Panc1 (cell line): ENCODE measurements at regions not wholly inside any gene's neighbourhood (a gene's known extent, or its start where the extent isn't known, plus 50 kb on each side); places are given as distances from the start of the nearest gene placed in this dataset.

Experiments used
- ATAC-seq: fragments of 200-7000 bp; cut with Tn5 transposase; 2 replicates; pipeline ENCODE4 v1.9.1; 2020; ENCODE audit warnings: mild to moderate bottlenecking, moderate library complexity
- BruUV-seq: library from RNA; stranded (reverse); fragments of 400-500 nt; replicated peaks from 2 replicates; lab custom pipeline; 2021; lab: Mats Ljungman, UMichigan
- CTCF ChIA-PET: fragments of 300-600 bp; sonication (Branson Sonifier 250); formaldehyde crosslinking; loops from one replicate; lab custom pipeline; 2022; ENCODE audit warnings: antibody characterized with exemption; lab: Charles Lee
- POLR2A ChIA-PET: fragments of 300-600 bp; sonication (Branson Sonifier 250); formaldehyde crosslinking; loops from one replicate; lab custom pipeline; 2022; ENCODE audit warnings: antibody characterized with exemption; lab: Charles Lee
- DNase-seq: peaks from one replicate; pipeline ENCODE4 v3.0.0-alpha.2; 2010; ENCODE audit warnings: low read depth, low spot score
- H3K27ac ChIP-seq: 2 replicates; pipeline ENCODE4 v1.5.1; 2011; ENCODE audit warnings: mild to moderate bottlenecking, low read length, inconsistent platforms
- H3K27me3 ChIP-seq: fragments of 200-500 bp; sonication (Bioruptor generic); 2 replicates; pipeline ENCODE4 v1.6.0; 2014; ENCODE audit warnings: low read length, inconsistent platforms; ENCODE audit not compliant: control insufficient read depth, insufficient read depth
- H3K36me3 ChIP-seq: fragments of 200-500 bp; sonication (Bioruptor generic); 2 replicates; pipeline ENCODE4 v1.5.1; 2014; ENCODE audit warnings: inconsistent platforms, mild to moderate bottlenecking, low read length, moderate library complexity; ENCODE audit not compliant: control insufficient read depth, insufficient read depth
- H3K4me1 ChIP-seq: 2 replicates; pipeline ENCODE4 v1.5.1; 2011; ENCODE audit warnings: inconsistent platforms, mild to moderate bottlenecking, low read length, moderate library complexity; ENCODE audit not compliant: control insufficient read depth, insufficient read depth
- H3K4me3 ChIP-seq, 2 experiments: 2 replicates each; pipeline ENCODE4 v1.5.1; 2011 to 2012; ENCODE audit warnings: low read depth in 2 of 2, low read length in 2 of 2, mild to moderate bottlenecking in 2 of 2, inconsistent platforms in 1 of 2, moderate library complexity in 1 of 2
- H3K9me3 ChIP-seq: fragments of 200-500 bp; sonication (Bioruptor generic); 2 replicates; pipeline ENCODE4 v1.5.1; 2014; ENCODE audit warnings: low read depth, mild to moderate bottlenecking, inconsistent platforms, low read length, moderate library complexity; ENCODE audit not compliant: control insufficient read depth, insufficient read depth
- POLR2AphosphoS5 ChIP-seq: IDR thresholded peaks from 2 replicates; pipeline ENCODE4 v1.6.1; 2012; ENCODE audit warnings: mild to moderate bottlenecking, low read depth, low read length, moderate library complexity
- REST ChIP-seq, 2 experiments: IDR thresholded peaks; 2 replicates each; pipeline ENCODE4 v1.6.1; 2011 to 2012; ENCODE audit warnings: low read depth in 2 of 2, control low read depth in 1 of 2, low read length in 1 of 2, mild to moderate bottlenecking in 1 of 2, moderate library complexity in 1 of 2; ENCODE audit not compliant: insufficient read depth in 1 of 2
- SIN3A ChIP-seq: IDR thresholded peaks from 2 replicates; pipeline ENCODE4 v1.6.1; 2012; ENCODE audit warnings: low read depth, mild to moderate bottlenecking, low read length, moderate library complexity, borderline replicate concordance; ENCODE audit not compliant: insufficient read depth
- TCF7L2 ChIP-seq: IDR thresholded peaks from 2 replicates; pipeline ENCODE4 v1.6.1; 2011; ENCODE audit warnings: mild to moderate bottlenecking, low read depth, low read length, inconsistent platforms
- in situ Hi-C: cut with HindIII; loops from 2 replicates; pipeline ENCODE4 v1.10.0; 2016; ENCODE audit warnings: low sequenced_read_pairs, low pct_unique_long_range_greater_than_20kb
- intact Hi-C: fragments of 100-400 bp; cut with micrococcal nuclease; formaldehyde crosslinking; loops from one replicate; pipeline ENCODE4 v1.10.0; 2022; ENCODE audit not compliant: unreplicated experiment
- TF ChIP-seq, protein P1 (sequence below): fragments of 450-650 bp; IDR thresholded peaks from 2 replicates; pipeline ENCODE4 v1.5.1; 2017; ENCODE audit warnings: mild to moderate bottlenecking

DNA sequence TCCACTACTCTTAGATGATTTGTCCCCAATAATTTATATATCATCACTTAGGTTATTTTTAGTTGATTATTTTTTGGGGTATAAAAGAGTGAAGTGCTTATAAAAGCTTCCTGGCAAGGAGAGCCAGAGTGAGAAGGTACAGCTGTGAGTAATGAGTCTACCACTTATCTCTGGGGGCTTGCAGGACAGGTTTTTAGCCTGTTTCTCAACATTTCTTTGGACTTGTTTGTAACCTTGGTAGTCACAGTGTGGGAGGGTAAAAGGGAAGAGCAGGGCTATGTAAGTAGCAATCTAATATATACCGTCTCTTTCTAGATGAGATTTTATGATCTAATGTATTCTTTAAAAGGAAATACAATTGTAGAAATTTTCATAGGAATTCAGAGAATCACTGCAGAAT is 321.3 kb upstream of the GOLIM4 start:
- H3K9me3 ChIP-seq, result no peaks in the 10 kb centered on the region
- H3K4me1 ChIP-seq, result no peaks in the 10 kb centered on the region
- no peak for DNase-seq
- no peak overlapping the region for H3K4me3 ChIP-seq
- in situ Hi-C loops (no loop called here), intact Hi-C loops (no loop called here)
- no TSS peak for BruUV-seq
- POLR2A ChIA-PET, result no interaction called here
- CTCF ChIA-PET, result no interaction called here
- no peak for ATAC-seq
- TF ChIP-seq SIN3A (no peak), REST (IDR thresholded peaks at IDR 0.05; ENCODE audit: insufficient read depth in 1 of 2, low read depth in 2 of 2, low read length in 1 of 2) (no peak), TCF7L2 (no peak), POLR2AphosphoS5 (no peak)
- TF ChIP-seq, protein P1, sequence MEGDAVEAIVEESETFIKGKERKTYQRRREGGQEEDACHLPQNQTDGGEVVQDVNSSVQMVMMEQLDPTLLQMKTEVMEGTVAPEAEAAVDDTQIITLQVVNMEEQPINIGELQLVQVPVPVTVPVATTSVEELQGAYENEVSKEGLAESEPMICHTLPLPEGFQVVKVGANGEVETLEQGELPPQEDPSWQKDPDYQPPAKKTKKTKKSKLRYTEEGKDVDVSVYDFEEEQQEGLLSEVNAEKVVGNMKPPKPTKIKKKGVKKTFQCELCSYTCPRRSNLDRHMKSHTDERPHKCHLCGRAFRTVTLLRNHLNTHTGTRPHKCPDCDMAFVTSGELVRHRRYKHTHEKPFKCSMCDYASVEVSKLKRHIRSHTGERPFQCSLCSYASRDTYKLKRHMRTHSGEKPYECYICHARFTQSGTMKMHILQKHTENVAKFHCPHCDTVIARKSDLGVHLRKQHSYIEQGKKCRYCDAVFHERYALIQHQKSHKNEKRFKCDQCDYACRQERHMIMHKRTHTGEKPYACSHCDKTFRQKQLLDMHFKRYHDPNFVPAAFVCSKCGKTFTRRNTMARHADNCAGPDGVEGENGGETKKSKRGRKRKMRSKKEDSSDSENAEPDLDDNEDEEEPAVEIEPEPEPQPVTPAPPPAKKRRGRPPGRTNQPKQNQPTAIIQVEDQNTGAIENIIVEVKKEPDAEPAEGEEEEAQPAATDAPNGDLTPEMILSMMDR, result no peak
- no peaks in the 10 kb centered on the region for H3K27me3 ChIP-seq
- no peaks in the 10 kb centered on the region for H3K36me3 ChIP-seq
- no peak overlapping the region for H3K27ac ChIP-seq

DNA sequence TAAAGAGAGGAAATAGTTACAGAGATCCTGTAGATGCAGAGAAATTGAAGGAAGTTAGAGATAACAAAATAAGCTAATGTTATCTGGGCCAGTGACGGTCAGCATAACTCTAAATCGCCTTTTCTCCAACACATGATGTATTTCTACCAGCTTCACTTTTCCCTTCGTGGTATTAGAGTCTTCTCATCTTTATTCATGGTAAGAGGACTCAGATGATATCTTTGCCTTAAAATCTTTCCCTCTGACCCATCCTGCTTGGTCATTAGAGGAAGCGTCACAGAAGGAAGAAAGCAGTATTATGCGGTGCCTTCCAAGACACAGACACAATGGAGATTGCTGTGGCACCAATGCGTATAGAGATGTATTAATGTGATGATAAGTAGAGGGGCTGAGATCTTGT is 320.7 kb upstream of the GOLIM4 start:
- POLR2A ChIA-PET, result no interaction called here
- in situ Hi-C loops, result no loop called here
- no peak for ATAC-seq

More for the DNA sequence above, 320.7 kb upstream of the GOLIM4 start:
- Histone ChIP-seq H3K27me3 (no peaks in the 10 kb centered on the region), H3K36me3 (no peaks in the 10 kb centered on the region), H3K4me1 (no peaks in the 10 kb centered on the region), H3K9me3 (no peaks in the 10 kb centered on the region), H3K4me3 (no peak overlapping the region), H3K27ac (no peak overlapping the region)
- DNase-seq, result no peak
- CTCF ChIA-PET, result no interaction called here
- intact Hi-C loops, result no loop called here
- TF ChIP-seq POLR2AphosphoS5, result no peak
- TF ChIP-seq, protein P1, result no peak
- BruUV-seq, result no TSS peak
